Lung (tissue), 11 donors: ENCODE measurements at regions not wholly inside any gene's neighbourhood (a gene's known extent, or its start where the extent isn't known, plus 50 kb on each side); places are given as distances from the start of the nearest gene placed in this dataset.

ENCODE experiments used
- ATAC-seq: fragments of 200-7000 bp; cut with Tn5 transposase; one replicate; pipeline ENCODE4 v1.9.1; 2020; ENCODE audit warnings: moderate number of reproducible peaks; ENCODE audit not compliant: insufficient read depth, low FRiP score
- DNase-seq, 3 donors: peaks; one replicate each; pipeline ENCODE4 v3.0.0-alpha.2; 2013 to 2017
- H3K27ac ChIP-seq, 2 donors: one replicate each; pipeline ENCODE4 v1.5.1; 2013; ENCODE audit warnings: mild to moderate bottlenecking in 2 of 2, moderate library complexity in 2 of 2, control low read depth in 1 of 2, inconsistent platforms in 1 of 2, low read depth in 1 of 2, low read length in 1 of 2
- H3K27me3 ChIP-seq, 3 donors: one replicate each; pipeline ENCODE4 v1.5.1; 2013; ENCODE audit warnings: low read length in 2 of 3; ENCODE audit not compliant: control insufficient read depth in 3 of 3, insufficient read depth in 3 of 3
- H3K36me3 ChIP-seq, 4 donors: one replicate each; pipeline ENCODE4 v1.5.1; 2013; ENCODE audit warnings: low read length in 4 of 4, mild to moderate bottlenecking in 1 of 4, moderate library complexity in 1 of 4; ENCODE audit not compliant: control insufficient read depth in 4 of 4, insufficient read depth in 4 of 4
- H3K4me1 ChIP-seq, 5 donors: one replicate each; pipeline ENCODE4 v1.5.1; 2013; ENCODE audit warnings: low read length in 5 of 5, mild to moderate bottlenecking in 2 of 5, moderate library complexity in 1 of 5; ENCODE audit not compliant: control insufficient read depth in 5 of 5, insufficient read depth in 5 of 5
- H3K4me3 ChIP-seq: one replicate; pipeline ENCODE4 v1.5.1; 2013; ENCODE audit warnings: mild to moderate bottlenecking, control low read depth, moderate library complexity
- H3K9ac ChIP-seq, 2 donors: one replicate each; pipeline ENCODE4 v1.5.1; 2013; ENCODE audit warnings: low read length in 2 of 2, control low read depth in 1 of 2; ENCODE audit not compliant: insufficient read depth in 1 of 2
- H3K9me3 ChIP-seq, 4 donors: one replicate each; pipeline ENCODE4 v1.5.1; 2013; ENCODE audit warnings: low read length in 3 of 4, mild to moderate bottlenecking in 1 of 4, moderate library complexity in 1 of 4; ENCODE audit not compliant: control insufficient read depth in 4 of 4, insufficient read depth in 3 of 4
- WGBS, 2 donors: extraction: QIAGEN DNeasy Blood & Tissue Kit; methylation state at CpG; one replicate each; pipeline ENCODE4 v1.1.7; 2013; 5-methylcytosine and 5-hydroxymethylcytosine counted together
- TF ChIP-seq, protein P1 (sequence below): IDR thresholded peaks from 2 replicates; pipeline ENCODE4 v1.5.1; 2012; ENCODE audit warnings: mild to moderate bottlenecking; ENCODE audit errors: control extremely low read depth, extremely low read depth
- donor health status: control.
- donor health status: control.
- donor health status: Bipolar disorder and iron deficiency.
- donor health status: healthy.
- donor health status: DM: yes; HTN: yes; CAD: no.

GRCh38 chr2:41827354-41827971 is 220.4 kb upstream of the PKDCC start:
- ATAC-seq (no peak), DNase-seq (no peak)
- H3K36me3 ChIP-seq = no peaks in the 10 kb centered on the region
- H3K27me3 ChIP-seq = peaks cover 0 to 2% (median 0%) of the 10 kb centered on the region in 3 donors
- no peak overlapping the region for H3K4me3 ChIP-seq
- WGBS, 2 donors = 57 to 58% methylated on average over 6 of the region's 6 CpGs
- H3K9ac ChIP-seq = no peak overlapping the region
- TF ChIP-seq, protein P1, sequence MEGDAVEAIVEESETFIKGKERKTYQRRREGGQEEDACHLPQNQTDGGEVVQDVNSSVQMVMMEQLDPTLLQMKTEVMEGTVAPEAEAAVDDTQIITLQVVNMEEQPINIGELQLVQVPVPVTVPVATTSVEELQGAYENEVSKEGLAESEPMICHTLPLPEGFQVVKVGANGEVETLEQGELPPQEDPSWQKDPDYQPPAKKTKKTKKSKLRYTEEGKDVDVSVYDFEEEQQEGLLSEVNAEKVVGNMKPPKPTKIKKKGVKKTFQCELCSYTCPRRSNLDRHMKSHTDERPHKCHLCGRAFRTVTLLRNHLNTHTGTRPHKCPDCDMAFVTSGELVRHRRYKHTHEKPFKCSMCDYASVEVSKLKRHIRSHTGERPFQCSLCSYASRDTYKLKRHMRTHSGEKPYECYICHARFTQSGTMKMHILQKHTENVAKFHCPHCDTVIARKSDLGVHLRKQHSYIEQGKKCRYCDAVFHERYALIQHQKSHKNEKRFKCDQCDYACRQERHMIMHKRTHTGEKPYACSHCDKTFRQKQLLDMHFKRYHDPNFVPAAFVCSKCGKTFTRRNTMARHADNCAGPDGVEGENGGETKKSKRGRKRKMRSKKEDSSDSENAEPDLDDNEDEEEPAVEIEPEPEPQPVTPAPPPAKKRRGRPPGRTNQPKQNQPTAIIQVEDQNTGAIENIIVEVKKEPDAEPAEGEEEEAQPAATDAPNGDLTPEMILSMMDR = no peak
- H3K27ac ChIP-seq = no peak overlapping the region
- H3K9me3 ChIP-seq = no peaks in the 10 kb centered on the region
- no peaks in the 10 kb centered on the region for H3K4me1 ChIP-seq

GRCh38 chr2:41828052-41828643 is 219.7 kb upstream of the PKDCC start:
- Histone ChIP-seq H3K4me3 (no peak overlapping the region), H3K9ac (no peak overlapping the region), H3K27ac (no peak overlapping the region), H3K4me1 (no peaks in the 10 kb centered on the region), H3K36me3 (no peaks in the 10 kb centered on the region), H3K9me3 (no peaks in the 10 kb centered on the region), H3K27me3 (peaks cover 0 to 2% (median 0%) of the 10 kb centered on the region in 3 donors)
- ATAC-seq (no peak), DNase-seq (no peak)
- 5 to 8% methylated on average over 1 of the region's 1 CpG for WGBS, 2 donors
- TF ChIP-seq, protein P1 = no peak

- Histone ChIP-seq H3K27me3 (peaks cover 0 to 2% (median 0%) of the 10 kb centered on the region in 3 donors), H3K9ac (no peak overlapping the region), H3K4me3 (no peak overlapping the region), H3K9me3 (no peaks in the 10 kb centered on the region), H3K36me3 (no peaks in the 10 kb centered on the region), H3K4me1 (no peaks in the 10 kb centered on the region), H3K27ac (no peak overlapping the region)
- DNase-seq (no peak), ATAC-seq (no peak)
- 77 to 88% methylated on average over 1 of the region's 1 CpG for WGBS, 2 donors
- TF ChIP-seq, protein P1 = no peak
Measured at GRCh38 chr2:41829052-41829451, 218.8 kb upstream of the PKDCC start.
